ACHN (cell line): ENCODE measurements at regions not wholly inside any gene's neighbourhood (a gene's known extent, or its start where the extent isn't known, plus 50 kb on each side); places are given as distances from the start of the nearest gene placed in this dataset.

Source experiments
- DNase-seq: peaks from one replicate; pipeline ENCODE4 v3.0.0-alpha.2; 2015
- in situ Hi-C: cut with HindIII; loops from 2 replicates; pipeline ENCODE4 v1.10.0; 2017; ENCODE audit warnings: low sequenced_read_pairs, low pct_ligation_motif_present, low pct_unique_long_range_greater_than_20kb

- in situ Hi-C loops = no loop called here
These were observed 197.7 kb upstream of the CDH5 start for GRCh38 chr16:66168777-66169176.

GRCh38 chr16:66167564-66168291 is 198.8 kb upstream of the CDH5 start:
- in situ Hi-C loops = no loop called here
- no peak for DNase-seq

More at GRCh38 chr16:66168777-66169176, 197.7 kb upstream of the CDH5 start:
- DNase-seq = no peak

- DNase-seq = no peak
- in situ Hi-C loops = no loop called here
These were observed 200.0 kb upstream of the CDH5 start for GRCh38 chr16:66166490-66166889.

GRCh38 chr16:66165879-66166278 is 200.6 kb upstream of the CDH5 start:
- in situ Hi-C loops = no loop called here

GRCh38 chr16:66164581-66165247 is 201.8 kb upstream of the CDH5 start:
- DNase-seq = no peak
- in situ Hi-C loops = no loop called here

More at GRCh38 chr16:66165879-66166278, 200.6 kb upstream of the CDH5 start:
- DNase-seq = no peak

- in situ Hi-C loops = no loop called here
- DNase-seq = no peak
These were observed 203.7 kb upstream of the CDH5 start for GRCh38 chr16:66162821-66163220.

- no peak for DNase-seq
- in situ Hi-C loops = no loop called here
These were observed 204.5 kb upstream of the CDH5 start for GRCh38 chr16:66161942-66162341.

GRCh38 chr16:66161269-66161668 is 205.2 kb upstream of the CDH5 start:
- in situ Hi-C loops = no loop called here
- DNase-seq = no peak

GRCh38 chr16:66159987-66160386 is 206.5 kb upstream of the CDH5 start:
- in situ Hi-C loops = no loop called here
- no peak for DNase-seq

GRCh38 chr16:66156538-66156937 is 210.0 kb upstream of the CDH5 start:
- no peak for DNase-seq
- in situ Hi-C loops = no loop called here

- in situ Hi-C loops = no loop called here
- no peak for DNase-seq
These were observed 210.6 kb upstream of the CDH5 start for GRCh38 chr16:66155933-66156332.

- in situ Hi-C loops = no loop called here
- no peak for DNase-seq
These were observed 211.7 kb upstream of the CDH5 start for GRCh38 chr16:66154801-66155200.

- in situ Hi-C loops = no loop called here
These were observed 213.6 kb upstream of the CDH5 start for GRCh38 chr16:66152823-66153393.

GRCh38 chr16:66152181-66152580 is 214.3 kb upstream of the CDH5 start:
- DNase-seq = no peak
- in situ Hi-C loops = no loop called here

More at GRCh38 chr16:66152823-66153393, 213.6 kb upstream of the CDH5 start:
- no peak for DNase-seq

- in situ Hi-C loops = no loop called here
- no peak for DNase-seq
These were observed 215.6 kb upstream of the CDH5 start for GRCh38 chr16:66150698-66151482.

GRCh38 chr16:66147291-66147690 is 219.2 kb upstream of the CDH5 start:
- DNase-seq = no peak
- in situ Hi-C loops = no loop called here

GRCh38 chr16:66146798-66147197 is 219.7 kb upstream of the CDH5 start:
- in situ Hi-C loops = no loop called here
- DNase-seq = no peak

- in situ Hi-C loops = no loop called here
- no peak for DNase-seq
These were observed 221.8 kb upstream of the CDH5 start for GRCh38 chr16:66144641-66145040.

GRCh38 chr16:66143415-66143814 is 223.1 kb upstream of the CDH5 start:
- in situ Hi-C loops = no loop called here
- no peak for DNase-seq
